ENCODE measurements at regions not wholly inside any gene's neighbourhood (a gene's known extent, or its start where the extent isn't known, plus 50 kb on each side); places are given as distances from the start of the nearest gene placed in this dataset.

- H3K4me1 Mint-ChIP-seq = no peaks in the 10 kb centered on the region
Observed at GRCh38 chr7:89773611-89774010, 380.7 kb upstream of the STEAP1 start.

GRCh38 chr7:89775459-89775858 lies 378.8 kb upstream of the STEAP1 start:
- H3K4me1 Mint-ChIP-seq = no peaks in the 10 kb centered on the region
- H3K27me3 Mint-ChIP-seq = no peaks in the 10 kb centered on the region
- no peak overlapping the region for H3K27ac Mint-ChIP-seq
- no peaks in the 10 kb centered on the region for H3K36me3 Mint-ChIP-seq
- H3K9me3 Mint-ChIP-seq = peaks cover 9% of the 10 kb centered on the region
- H3K4me3 Mint-ChIP-seq = no peak overlapping the region
- ATAC-seq = no peak

More at GRCh38 chr7:89773611-89774010, 380.7 kb upstream of the STEAP1 start:
- no peak overlapping the region for H3K4me3 Mint-ChIP-seq
- H3K36me3 Mint-ChIP-seq = no peaks in the 10 kb centered on the region
- H3K9me3 Mint-ChIP-seq = peaks cover 3% of the 10 kb centered on the region
- ATAC-seq = no peak
- H3K27ac Mint-ChIP-seq = no peak overlapping the region
- H3K27me3 Mint-ChIP-seq = no peaks in the 10 kb centered on the region

GRCh38 chr7:89776980-89777379 lies 377.3 kb upstream of the STEAP1 start:
- ATAC-seq = no peak
- H3K4me1 Mint-ChIP-seq = no peaks in the 10 kb centered on the region

GRCh38 chr7:89777499-89777898 lies 376.8 kb upstream of the STEAP1 start:
- H3K4me3 Mint-ChIP-seq = no peak overlapping the region

More at GRCh38 chr7:89776980-89777379, 377.3 kb upstream of the STEAP1 start:
- H3K4me3 Mint-ChIP-seq = no peak overlapping the region
- no peak overlapping the region for H3K27ac Mint-ChIP-seq
- H3K9me3 Mint-ChIP-seq = peaks cover 9% of the 10 kb centered on the region
- H3K36me3 Mint-ChIP-seq = no peaks in the 10 kb centered on the region
- H3K27me3 Mint-ChIP-seq = no peaks in the 10 kb centered on the region

GRCh38 chr7:89780291-89780690 lies 374.0 kb upstream of the STEAP1 start:
- H3K27ac Mint-ChIP-seq = no peak overlapping the region
- H3K9me3 Mint-ChIP-seq = peaks cover 12% of the 10 kb centered on the region

More at GRCh38 chr7:89777499-89777898, 376.8 kb upstream of the STEAP1 start:
- no peak for ATAC-seq
- peaks cover 9% of the 10 kb centered on the region for H3K9me3 Mint-ChIP-seq
- no peaks in the 10 kb centered on the region for H3K27me3 Mint-ChIP-seq
- H3K36me3 Mint-ChIP-seq = no peaks in the 10 kb centered on the region
- H3K4me1 Mint-ChIP-seq = no peaks in the 10 kb centered on the region
- H3K27ac Mint-ChIP-seq = no peak overlapping the region

GRCh38 chr7:89796481-89796880 lies 357.8 kb upstream of the STEAP1 start:
- Mint-ChIP-seq H3K4me1 (no peaks in the 10 kb centered on the region), H3K36me3 (no peaks in the 10 kb centered on the region), H3K9me3 (peaks cover 6% of the 10 kb centered on the region), H3K27ac (no peak overlapping the region), H3K4me3 (no peak overlapping the region), H3K27me3 (no peaks in the 10 kb centered on the region)
- no peak for ATAC-seq

More at GRCh38 chr7:89780291-89780690, 374.0 kb upstream of the STEAP1 start:
- Mint-ChIP-seq H3K4me3 (no peak overlapping the region), H3K36me3 (no peaks in the 10 kb centered on the region), H3K4me1 (no peaks in the 10 kb centered on the region), H3K27me3 (no peaks in the 10 kb centered on the region)
- no peak for ATAC-seq

- H3K36me3 Mint-ChIP-seq = no peaks in the 10 kb centered on the region
- H3K27me3 Mint-ChIP-seq = no peaks in the 10 kb centered on the region
Observed at GRCh38 chr7:89797965-89798598, 356.2 kb upstream of the STEAP1 start.

GRCh38 chr7:89798599-89798996 lies 355.7 kb upstream of the STEAP1 start:
- no peaks in the 10 kb centered on the region for H3K4me1 Mint-ChIP-seq
- H3K9me3 Mint-ChIP-seq = peaks cover 7% of the 10 kb centered on the region
- peak; percentile 36 for ATAC-seq
- H3K4me3 Mint-ChIP-seq = no peak overlapping the region
- H3K27ac Mint-ChIP-seq = no peak overlapping the region
- no peaks in the 10 kb centered on the region for H3K36me3 Mint-ChIP-seq
- H3K27me3 Mint-ChIP-seq = no peaks in the 10 kb centered on the region

More at GRCh38 chr7:89797965-89798598, 356.2 kb upstream of the STEAP1 start:
- no peak overlapping the region for H3K4me3 Mint-ChIP-seq
- no peak overlapping the region for H3K27ac Mint-ChIP-seq
- no peak for ATAC-seq
- no peaks in the 10 kb centered on the region for H3K4me1 Mint-ChIP-seq
- H3K9me3 Mint-ChIP-seq = peaks cover 7% of the 10 kb centered on the region

- H3K4me1 Mint-ChIP-seq = no peaks in the 10 kb centered on the region
- no peaks in the 10 kb centered on the region for H3K27me3 Mint-ChIP-seq
- peaks cover 11% of the 10 kb centered on the region for H3K9me3 Mint-ChIP-seq
- no peaks in the 10 kb centered on the region for H3K36me3 Mint-ChIP-seq
- ATAC-seq = no peak
- H3K27ac Mint-ChIP-seq = no peak overlapping the region
- no peak overlapping the region for H3K4me3 Mint-ChIP-seq
Observed at GRCh38 chr7:89800761-89801160, 353.5 kb upstream of the STEAP1 start.

GRCh38 chr7:89809291-89809690 lies 345.0 kb upstream of the STEAP1 start:
- no peak overlapping the region for H3K4me3 Mint-ChIP-seq
- H3K4me1 Mint-ChIP-seq = no peaks in the 10 kb centered on the region
- no peaks in the 10 kb centered on the region for H3K27me3 Mint-ChIP-seq
- no peak for ATAC-seq
- H3K27ac Mint-ChIP-seq = no peak overlapping the region
- H3K9me3 Mint-ChIP-seq = peaks cover 8% of the 10 kb centered on the region
- H3K36me3 Mint-ChIP-seq = no peaks in the 10 kb centered on the region

GRCh38 chr7:89813081-89813480 lies 341.2 kb upstream of the STEAP1 start:
- H3K27me3 Mint-ChIP-seq = no peaks in the 10 kb centered on the region
- peaks cover 3% of the 10 kb centered on the region for H3K9me3 Mint-ChIP-seq
- H3K27ac Mint-ChIP-seq = no peak overlapping the region
- no peak for ATAC-seq
- no peaks in the 10 kb centered on the region for H3K36me3 Mint-ChIP-seq
- no peaks in the 10 kb centered on the region for H3K4me1 Mint-ChIP-seq
- H3K4me3 Mint-ChIP-seq = no peak overlapping the region

- no peak for ATAC-seq
- no peaks in the 10 kb centered on the region for H3K9me3 Mint-ChIP-seq
- no peaks in the 10 kb centered on the region for H3K4me1 Mint-ChIP-seq
- H3K4me3 Mint-ChIP-seq = no peak overlapping the region
- H3K36me3 Mint-ChIP-seq = no peaks in the 10 kb centered on the region
- no peaks in the 10 kb centered on the region for H3K27me3 Mint-ChIP-seq
- no peak overlapping the region for H3K27ac Mint-ChIP-seq
Observed at GRCh38 chr7:89826121-89826520, 328.1 kb upstream of the STEAP1 start.

- H3K4me3 Mint-ChIP-seq = no peak overlapping the region
Observed at GRCh38 chr7:89826557-89826956, 327.7 kb upstream of the STEAP1 start.

GRCh38 chr7:89837515-89837914 lies 316.8 kb upstream of the STEAP1 start:
- H3K36me3 Mint-ChIP-seq = no peaks in the 10 kb centered on the region
- no peak overlapping the region for H3K27ac Mint-ChIP-seq
- H3K27me3 Mint-ChIP-seq = no peaks in the 10 kb centered on the region
- ATAC-seq = no peak
- no peaks in the 10 kb centered on the region for H3K9me3 Mint-ChIP-seq
- H3K4me1 Mint-ChIP-seq = no peaks in the 10 kb centered on the region
- no peak overlapping the region for H3K4me3 Mint-ChIP-seq

More at GRCh38 chr7:89826557-89826956, 327.7 kb upstream of the STEAP1 start:
- ATAC-seq = no peak
- H3K27me3 Mint-ChIP-seq = no peaks in the 10 kb centered on the region
- no peaks in the 10 kb centered on the region for H3K4me1 Mint-ChIP-seq
- H3K36me3 Mint-ChIP-seq = no peaks in the 10 kb centered on the region
- H3K9me3 Mint-ChIP-seq = no peaks in the 10 kb centered on the region
- no peak overlapping the region for H3K27ac Mint-ChIP-seq

- Mint-ChIP-seq H3K36me3 (no peaks in the 10 kb centered on the region), H3K4me3 (no peak overlapping the region), H3K9me3 (no peaks in the 10 kb centered on the region), H3K27me3 (no peaks in the 10 kb centered on the region), H3K4me1 (no peaks in the 10 kb centered on the region), H3K27ac (no peak overlapping the region)
- ATAC-seq = no peak
Observed at GRCh38 chr7:89839329-89839728, 314.9 kb upstream of the STEAP1 start.

- Mint-ChIP-seq H3K4me1 (no peaks in the 10 kb centered on the region), H3K36me3 (no peaks in the 10 kb centered on the region), H3K27me3 (no peaks in the 10 kb centered on the region), H3K9me3 (peaks cover 3% of the 10 kb centered on the region), H3K4me3 (no peak overlapping the region), H3K27ac (no peak overlapping the region)
- ATAC-seq = no peak
Observed at GRCh38 chr7:89845952-89846351, 308.3 kb upstream of the STEAP1 start.
